ENCODE measurements at regions not wholly inside any gene's neighbourhood (a gene's known extent, or its start where the extent isn't known, plus 50 kb on each side); places are given as distances from the start of the nearest gene placed in this dataset.
"Not testable (repeated sequence)": the region's sequence is repeated elsewhere in the genome, so short reads cannot be mapped to it uniquely, and the experiment has no call there.

DNA sequence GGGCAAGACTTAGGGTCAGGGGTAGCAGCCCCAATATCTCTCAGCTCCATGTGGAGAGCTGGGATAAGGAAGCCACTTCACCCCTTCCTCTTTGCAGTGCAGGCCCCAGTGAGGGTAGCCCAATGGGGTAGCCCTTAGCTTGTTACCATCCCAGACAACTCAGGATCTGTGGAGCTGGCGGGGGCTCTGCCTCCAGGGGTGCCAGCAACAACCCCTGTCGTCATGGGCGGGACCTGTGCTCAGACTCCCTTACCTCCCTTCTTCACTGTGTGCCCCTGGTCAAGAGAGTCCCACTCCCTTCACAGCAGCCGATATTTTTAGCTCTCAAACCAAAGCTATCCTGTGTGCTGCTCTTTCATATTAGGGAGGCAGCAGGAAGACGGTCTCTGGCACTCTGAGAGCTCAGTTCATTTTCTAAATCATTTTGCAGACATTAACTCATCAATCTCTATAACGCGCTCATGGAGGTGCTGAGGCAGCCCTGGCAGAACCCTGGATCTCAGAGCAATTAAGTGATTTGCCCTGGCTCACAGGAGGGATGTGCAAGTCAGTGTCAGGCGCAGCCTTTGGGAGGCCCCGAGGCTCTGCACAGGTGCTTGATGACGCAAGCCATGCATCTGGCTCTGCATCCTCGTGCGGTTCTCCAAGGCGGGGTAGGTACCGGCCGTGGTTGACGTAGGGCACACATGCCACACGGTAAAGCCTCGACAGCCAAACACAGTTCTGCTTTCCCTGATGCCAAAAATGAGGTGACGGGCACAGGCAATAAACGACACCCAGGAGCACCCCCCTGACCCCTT, 357.6 kb downstream of the SHANK2 start:
- no peak for DNase-seq (ENCODE audit: low spot score)

DNA sequence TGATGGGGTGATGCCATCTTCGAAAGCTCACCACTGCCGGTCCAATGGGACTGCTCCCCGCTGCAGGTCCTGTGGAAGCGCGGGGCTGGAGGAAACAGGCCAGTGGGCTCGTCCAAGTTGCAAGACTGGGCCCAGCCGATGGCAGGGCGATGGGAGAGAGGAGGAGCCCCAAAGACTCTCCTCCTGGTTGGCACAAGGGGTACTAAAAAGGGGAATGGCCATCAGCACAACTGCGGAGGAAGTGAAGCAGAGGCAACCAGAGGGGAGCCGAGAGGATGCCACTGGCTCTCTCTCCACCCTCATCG, 357.1 kb downstream of the SHANK2 start:
- DNase-seq (ENCODE audit: low spot score): no peak

DNA sequence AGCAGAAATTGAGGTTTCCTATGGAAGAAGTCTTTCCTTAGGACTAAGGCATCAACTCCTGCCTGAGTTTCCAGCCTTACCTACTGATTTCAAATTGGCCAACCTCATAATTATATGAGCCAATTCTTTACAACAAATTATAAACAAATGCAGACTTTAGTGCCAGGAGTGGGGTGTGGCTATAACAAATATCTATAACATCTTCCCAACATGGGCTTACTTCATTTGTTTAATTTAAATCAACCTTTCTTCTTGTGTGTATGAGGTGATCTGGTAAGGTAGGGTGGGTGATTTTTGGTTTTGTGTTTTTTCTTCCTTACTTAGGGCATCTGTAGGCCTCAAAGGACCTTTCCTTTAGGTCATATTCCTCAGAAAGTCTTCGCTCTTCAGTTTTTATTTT, 354.9 kb downstream of the SHANK2 start:
- DNase-seq (ENCODE audit: low spot score): no peak

DNA sequence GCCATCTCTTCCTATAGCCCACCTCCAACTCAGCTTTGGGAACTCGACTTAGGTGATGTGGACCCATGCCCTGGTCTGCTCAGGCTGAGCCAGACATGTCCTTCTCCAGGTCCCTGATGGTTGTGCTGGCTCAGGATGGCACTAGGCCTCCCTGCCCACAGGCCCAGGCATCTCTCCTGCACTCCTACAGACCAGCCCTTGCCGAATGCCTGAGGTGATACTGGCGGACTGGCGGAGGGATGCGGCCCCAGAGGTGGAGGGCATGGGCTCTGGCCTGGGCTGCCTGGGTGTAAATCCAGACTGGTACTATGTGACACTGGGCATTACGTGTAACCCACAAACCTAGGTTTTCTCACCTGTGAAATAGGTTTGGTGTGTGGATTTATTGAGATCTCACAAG, 352.8 kb downstream of the SHANK2 start:
- DNase-seq (ENCODE audit: low spot score): no peak

DNA sequence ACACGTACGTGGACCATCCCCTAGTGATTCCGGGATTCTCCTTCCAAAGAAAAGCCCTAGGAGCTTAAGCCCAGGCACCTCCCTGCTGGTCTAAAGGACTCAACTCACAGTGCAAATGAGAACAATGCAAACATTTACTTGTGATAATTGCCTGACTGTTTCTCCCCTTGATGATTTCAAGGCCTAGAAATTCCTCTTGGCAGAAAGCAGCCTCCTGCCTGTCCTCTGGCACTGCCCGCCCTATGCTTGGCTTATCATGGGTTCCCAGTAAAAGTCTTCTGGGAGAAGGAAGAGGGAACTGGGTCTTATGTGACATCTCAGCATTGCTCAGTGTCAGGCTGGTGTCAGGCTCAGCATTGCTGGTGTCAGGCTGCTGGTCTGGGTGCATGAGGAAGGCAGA, 351.8 kb downstream of the SHANK2 start:
- no peak for DNase-seq (ENCODE audit: low spot score)

DNA sequence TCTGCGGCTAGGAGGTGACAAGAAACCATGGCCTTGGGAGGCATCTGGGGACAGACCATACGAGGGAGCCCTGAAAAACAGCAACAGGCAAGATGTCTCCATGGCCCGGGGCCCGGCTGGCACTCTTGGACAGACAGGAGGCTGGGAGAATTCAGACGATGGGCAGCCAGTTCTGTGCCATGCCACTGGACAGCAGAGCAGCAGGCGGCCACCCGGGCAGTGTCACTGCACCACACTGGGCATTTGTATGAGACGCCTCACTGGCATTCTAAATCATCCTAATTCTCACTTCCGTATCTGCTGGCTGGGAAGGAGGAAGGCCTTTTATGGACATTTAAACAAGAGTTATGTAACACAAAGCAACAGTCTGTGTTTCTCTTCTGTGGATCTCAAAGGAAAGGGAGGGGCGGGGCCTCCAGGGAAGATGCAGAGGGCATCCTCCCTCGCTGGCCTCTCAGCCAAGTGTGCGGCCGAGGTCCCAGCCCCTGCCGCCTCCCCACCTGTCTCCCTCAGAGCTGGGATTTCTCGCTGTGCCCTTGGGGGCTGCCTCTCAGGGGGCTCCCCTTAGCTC, 350.3 kb downstream of the SHANK2 start:
- no peak for DNase-seq (ENCODE audit: low spot score)

DNA sequence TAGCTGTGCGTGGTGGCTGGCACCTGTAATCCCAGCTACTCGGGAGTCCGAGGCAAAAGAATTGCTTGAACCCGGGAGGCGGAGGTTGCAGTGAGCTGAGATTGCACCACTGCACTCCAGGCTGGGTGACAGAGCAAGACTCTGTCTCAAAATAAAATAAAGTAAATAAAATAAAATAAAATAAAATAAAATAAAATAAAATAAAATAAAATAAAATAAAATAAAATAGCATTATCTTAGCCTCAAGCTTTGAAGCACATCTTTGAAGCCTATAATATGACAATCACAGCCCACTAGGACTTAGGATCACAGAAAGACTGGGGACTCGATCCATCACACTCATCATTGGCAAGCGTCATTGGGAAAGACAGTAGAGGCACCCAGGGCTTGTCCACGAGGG, 349.1 kb downstream of the SHANK2 start:
- DNase-seq (ENCODE audit: low spot score): not testable (repeated sequence)

DNA sequence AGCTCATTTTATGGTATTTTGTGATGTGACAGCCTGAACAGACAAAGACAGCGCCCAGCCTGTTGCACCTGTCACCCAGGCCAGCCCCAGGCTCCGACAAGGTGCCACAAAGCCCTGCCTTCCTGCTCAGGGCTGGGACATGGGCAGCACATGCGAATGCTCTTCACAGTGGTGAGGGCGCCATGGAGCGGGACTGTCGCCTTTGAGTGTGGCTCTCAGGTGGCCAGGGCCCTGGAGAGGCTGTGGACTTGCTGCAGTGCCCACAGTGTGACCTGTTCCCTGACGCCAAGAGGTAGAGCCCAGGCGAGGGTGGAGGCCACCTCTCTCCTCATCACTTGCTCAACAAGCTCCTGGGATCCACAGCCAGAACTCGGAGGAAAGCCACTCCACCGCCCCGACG, 346.3 kb downstream of the SHANK2 start:
- no peak for DNase-seq (ENCODE audit: low spot score)

DNA sequence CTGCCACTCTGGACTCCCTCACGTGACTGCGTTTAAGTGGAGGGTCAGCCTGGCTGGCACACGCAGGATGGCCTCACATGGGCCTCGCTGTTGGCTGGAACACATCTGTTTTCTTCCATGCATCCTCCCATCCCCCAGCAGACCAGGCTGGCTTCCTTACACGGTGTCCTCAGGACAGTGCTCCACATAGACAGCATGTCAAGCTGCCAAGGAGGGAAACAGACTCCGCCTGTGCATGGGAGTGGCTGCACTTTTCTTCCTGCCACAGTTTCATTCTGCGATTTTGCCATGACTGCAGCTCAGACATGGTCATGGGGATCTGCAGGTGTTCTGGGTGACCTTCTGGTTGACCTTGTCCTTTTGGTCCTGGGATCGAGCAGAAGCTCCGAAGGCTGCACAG, 344.2 kb downstream of the SHANK2 start:
- no peak for DNase-seq (ENCODE audit: low spot score)

DNA sequence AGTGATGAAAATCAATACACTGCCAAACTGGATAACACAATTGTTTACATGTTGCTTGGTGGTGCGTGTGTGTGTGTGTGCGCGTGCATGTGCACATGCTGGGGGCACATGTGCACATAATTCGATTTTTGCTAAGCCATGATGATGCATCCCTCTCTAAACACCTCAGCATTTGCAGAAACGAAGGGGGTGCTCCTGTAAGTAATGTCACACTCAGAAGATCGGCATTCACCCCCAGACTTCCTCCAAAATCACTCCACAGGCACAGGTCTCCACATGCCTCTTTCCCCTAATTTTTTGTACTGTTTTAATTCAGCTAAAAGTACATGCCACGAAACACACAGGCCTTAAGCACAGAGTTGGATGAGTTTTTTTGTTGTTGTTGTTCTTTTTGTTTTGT, 341.5 kb downstream of the SHANK2 start:
- DNase-seq (ENCODE audit: low spot score): no peak

DNA sequence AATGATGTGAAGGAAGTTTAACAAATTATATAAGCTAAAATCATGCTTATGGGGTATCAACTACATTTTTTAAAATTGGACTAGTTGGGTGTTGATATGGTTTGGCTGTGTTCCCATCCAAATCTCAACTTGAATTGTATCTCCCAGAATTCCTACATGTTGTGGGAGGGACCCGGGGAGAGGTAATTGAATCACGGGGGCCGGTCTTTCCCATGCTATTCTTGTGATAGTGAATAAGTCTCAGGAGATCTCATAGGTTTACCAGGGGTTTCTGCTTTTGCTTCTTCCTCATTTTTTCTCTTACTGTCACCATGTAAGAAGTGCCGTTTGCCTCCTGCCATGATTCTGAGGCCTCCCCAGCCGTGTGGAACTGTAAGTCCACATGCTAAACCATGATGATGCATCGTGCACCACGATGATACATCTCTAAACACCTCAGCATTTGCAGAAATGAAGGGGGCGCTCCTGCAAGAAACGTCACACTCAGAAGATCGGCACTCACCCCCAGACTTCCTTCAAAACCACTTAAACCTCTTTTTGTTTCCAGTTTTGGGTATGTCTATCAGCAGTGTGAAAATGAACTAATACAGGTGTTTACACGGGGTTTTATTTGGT, 340.0 kb downstream of the SHANK2 start:
- peak; percentile 27 for DNase-seq (ENCODE audit: low spot score)

DNA sequence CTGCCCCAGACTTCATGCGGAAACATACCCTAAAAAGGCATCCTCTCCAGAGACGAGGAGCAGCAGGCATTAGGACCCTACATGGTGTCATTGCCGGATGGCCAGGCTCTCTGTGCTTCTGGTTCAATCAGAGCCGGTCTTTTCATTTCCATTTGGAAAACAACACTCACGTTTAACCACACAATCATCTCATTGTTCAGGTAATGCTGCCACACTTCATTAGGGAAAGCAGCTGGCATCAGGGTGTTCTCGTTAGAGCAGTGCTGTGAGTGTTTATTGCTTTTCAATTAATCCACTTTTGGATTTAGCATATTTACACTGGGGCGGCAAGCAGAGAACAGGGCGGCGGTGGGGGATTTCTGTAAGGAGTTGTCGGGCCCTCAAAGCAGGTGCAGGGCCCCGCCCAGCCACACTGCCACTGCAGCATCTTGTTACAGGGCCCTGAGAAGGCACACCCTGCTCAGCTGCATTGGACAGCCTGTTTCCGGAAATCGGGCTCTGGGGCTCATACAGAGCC, 338.6 kb downstream of the SHANK2 start:
- DNase-seq (ENCODE audit: low spot score): no peak

DNA sequence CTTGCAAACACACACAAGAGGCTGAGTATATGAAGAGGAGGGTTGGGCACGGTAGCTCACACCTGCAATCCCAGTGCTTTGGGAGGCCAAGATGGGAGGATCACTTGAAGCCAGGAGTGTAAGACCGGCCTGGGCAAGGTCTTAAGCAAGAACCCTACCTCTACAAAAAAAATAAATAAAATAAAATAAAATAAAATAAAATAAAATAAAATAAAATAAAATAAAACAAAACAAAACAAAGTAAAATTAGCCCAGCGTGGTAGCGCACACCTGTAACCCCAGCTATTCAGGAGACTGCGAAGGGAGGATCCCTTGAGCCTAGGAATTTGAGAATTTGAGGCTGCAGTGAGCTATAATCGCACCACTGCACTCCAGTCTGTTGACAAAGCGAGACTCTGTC, 337.9 kb downstream of the SHANK2 start:
- no peak for DNase-seq (ENCODE audit: low spot score)

DNA sequence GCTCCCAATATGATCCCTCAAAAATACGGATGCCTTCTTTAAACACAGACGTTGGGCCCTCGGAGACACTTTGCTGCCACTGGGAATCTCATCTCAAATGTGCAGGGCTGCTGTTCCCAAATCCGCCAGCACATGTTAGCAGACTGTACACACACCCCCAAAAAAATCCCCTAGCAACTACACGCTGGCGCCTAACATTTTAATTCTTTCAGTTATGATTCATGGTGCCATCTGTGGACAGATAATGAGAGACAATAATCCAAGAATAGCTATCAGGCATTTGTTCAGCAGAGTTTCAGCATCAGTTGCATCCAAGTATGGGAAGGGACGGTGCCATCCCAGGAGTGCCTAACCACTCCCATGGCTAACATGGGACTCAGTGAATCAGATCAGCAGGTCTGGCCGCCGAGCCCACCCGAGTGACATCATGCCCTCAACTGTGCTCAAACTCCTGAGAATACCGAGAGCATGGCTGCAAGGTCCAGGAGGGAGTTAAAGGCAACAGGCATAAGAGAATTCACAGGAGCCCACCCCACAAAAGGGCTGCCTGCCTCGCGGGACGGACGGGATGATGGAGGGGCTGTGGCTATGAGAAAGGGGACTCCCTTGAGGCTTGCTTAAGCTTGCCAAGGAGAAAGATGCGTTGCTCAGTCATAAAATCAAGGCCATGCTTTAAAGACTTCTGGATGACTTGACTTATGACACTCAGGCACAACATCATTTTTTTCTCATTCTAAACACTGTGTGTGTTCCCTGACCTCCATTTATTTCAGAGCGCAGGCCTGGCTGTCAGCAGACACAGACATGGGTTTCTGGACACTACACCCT, 337.0 kb downstream of the SHANK2 start:
- no peak for DNase-seq (ENCODE audit: low spot score)

DNA sequence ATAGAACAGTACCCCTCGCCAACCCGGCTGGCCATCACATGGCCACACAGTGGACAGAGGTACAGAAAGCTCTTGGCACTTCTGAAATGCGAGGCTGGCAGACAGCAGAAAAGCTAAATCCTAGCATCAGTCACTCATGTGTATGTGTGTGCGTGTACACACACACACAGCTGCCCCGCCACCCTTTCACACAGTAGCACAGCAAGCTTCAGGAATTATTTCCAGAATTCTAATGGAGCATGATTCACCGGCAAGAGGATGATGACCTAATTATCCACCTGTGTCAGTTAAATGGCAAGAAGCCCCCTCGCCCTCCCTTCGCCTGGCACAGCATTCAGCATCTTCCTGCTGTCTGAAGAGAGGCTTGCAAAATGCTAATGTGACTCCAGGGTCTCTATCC, 336.0 kb downstream of the SHANK2 start:
- DNase-seq (ENCODE audit: low spot score): no peak

DNA sequence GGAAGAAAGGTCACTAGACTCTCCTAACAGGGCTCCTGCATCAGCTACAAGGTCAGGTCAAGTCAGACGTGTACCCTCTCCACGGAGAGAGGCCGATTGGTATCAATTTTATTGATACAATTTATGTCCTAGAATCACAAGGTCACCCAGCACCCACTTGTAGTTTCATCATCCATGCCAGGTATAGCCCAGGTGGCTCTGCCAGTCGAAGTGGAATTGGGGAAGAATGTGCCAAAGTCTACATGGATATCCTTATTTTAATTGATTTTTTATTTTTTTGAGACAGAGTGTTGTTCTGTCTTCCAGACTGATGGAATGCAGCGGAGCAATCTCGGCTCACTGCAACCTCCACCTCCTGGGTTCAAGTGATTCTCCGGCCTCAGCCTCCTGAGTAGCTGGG, 334.1 kb downstream of the SHANK2 start:
- no peak for DNase-seq (ENCODE audit: low spot score)

DNA sequence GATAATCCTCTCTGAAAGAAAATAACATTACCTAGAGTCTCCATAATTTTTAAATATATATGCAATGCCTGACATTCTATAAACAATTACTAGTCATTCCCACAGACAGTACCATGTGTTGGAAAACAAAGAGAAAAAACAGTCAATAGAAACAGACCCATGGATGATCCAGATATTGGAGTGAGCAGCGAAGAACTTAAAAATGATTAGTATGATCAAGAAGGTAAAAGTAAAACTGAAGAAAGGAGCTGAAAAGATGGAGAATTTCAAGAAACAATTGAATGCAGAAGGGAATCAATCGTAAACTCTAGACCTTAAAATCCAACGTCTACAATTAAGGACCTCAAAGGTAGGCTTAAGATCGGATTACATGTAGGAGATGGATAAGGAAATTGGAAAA, 330.6 kb downstream of the SHANK2 start:
- no peak for DNase-seq (ENCODE audit: low spot score)

DNA sequence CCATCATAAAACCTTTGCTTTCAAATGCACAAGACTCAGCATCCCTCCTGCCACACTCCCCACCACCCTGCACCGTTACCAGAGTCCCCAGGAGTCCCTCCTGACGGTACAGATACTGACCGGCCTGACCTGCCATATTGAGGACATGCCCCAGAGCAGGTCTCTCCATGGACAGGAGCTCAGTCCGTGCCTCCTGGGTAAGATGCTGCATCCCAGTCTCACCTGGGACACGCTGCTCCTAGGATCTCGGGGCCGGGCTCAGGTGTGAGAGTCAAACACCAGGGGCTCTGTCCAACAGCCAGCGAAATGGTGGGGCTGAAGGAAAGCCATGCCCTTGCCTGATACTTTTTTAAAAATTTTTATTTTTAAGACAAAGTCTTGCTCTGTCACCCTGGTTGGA, 328.3 kb downstream of the SHANK2 start:
- no peak for DNase-seq (ENCODE audit: low spot score)

DNA sequence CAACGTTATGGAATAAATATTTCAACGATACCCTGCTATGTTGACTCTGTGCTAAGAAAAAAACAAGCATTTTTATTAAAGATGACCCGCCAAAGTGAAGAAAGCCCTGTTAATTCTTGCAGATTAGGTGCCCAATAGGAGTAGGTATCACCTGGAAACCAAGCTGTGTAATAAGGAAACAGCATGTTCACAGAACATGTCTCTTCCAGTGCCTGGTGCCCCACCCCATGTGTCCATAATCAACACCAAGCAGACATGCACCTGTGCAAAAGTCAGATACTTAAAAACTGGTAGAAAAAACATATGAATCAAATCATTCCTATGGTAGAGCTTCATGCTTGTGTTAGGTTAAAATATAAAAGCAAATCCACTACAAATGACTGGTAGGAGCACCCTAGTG, 327.1 kb downstream of the SHANK2 start:
- DNase-seq (ENCODE audit: low spot score): no peak

DNA sequence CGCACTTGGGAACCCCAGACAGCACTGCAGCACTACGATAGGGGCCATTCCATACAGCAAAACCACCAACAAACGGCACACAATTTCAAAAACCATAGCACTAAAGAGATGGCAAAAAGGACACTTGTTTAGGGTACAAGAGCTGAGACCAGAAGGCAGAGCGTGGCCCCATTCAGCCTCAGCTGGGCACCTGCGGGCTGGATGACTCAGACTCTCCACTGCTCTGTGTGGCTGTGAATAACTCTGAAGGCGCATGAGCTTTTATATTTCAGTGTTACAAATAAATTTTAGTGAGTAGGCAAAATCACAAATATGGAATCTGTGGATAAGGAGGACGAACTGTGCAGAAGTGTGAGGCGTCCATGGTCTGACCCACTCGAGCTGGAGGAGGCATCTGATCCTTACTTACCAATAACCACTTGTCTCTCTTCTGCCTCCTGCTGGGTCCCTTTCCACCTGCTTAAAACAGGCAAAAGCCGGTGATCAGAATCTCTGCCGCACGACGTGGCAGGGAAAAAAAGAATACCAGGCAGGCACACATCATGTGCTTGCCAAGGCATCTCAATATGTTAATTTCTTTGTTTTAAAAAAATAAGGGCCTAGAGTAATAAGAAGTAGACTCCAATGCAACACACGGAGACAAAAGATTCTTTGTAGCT, 325.7 kb downstream of the SHANK2 start:
- DNase-seq (ENCODE audit: low spot score): no peak

DNA sequence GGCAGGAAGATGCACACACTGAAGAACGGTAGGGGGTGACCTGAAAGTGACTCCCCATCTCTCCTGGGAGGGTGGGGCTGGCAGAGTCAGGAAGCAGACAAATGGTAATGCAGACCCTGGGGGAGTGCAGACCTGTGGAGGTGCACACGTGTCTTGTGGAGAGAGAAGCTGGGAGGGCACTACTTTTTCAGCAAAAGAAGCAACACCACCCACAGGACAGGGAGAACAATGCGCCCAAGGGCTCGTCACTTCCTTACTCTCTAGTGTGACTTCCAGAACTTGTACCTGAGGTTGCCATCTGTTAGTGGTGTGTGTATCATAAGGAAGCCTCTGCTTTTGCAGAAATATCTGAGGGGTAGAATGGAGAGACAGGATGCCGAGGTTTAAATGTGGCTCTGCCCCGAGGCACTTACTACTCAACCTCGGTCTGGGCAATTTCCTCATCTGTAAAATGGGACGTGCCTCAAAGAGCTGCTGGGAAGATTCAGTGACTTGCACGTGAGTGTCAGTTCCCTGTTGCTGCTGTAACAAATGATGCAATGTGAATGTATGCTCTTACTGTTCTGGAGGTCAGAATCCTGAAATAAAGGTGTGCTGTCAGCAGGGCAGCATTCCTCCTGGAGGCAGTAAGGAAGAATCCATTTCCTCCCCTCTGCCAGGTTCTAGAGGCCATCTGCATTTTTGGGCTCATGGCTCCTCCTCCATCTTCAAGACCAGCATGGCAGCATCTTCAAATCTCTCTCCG, 323.4 kb downstream of the SHANK2 start:
- DNase-seq (ENCODE audit: low spot score): no peak

All from AG08396 (cell line).